NCI-H446 treated with DMSO at 0.1 percent for 48 hours (cell line): ENCODE measurements at regions not wholly inside any gene's neighbourhood (a gene's known extent, or its start where the extent isn't known, plus 50 kb on each side); places are given as distances from the start of the nearest gene placed in this dataset.

Experiments used
- DNase-seq: peaks from one replicate; lab custom pipeline; 2025; lab: John Stamatoyannopoulos, UW

- no peak for DNase-seq
Measured at GRCh38 chr4:180717451-180718033, 1525.7 kb upstream of the TENM3 start.

GRCh38 chr4:180721356-180721755, 1521.8 kb upstream of the TENM3 start:
- DNase-seq: no peak

DNA sequence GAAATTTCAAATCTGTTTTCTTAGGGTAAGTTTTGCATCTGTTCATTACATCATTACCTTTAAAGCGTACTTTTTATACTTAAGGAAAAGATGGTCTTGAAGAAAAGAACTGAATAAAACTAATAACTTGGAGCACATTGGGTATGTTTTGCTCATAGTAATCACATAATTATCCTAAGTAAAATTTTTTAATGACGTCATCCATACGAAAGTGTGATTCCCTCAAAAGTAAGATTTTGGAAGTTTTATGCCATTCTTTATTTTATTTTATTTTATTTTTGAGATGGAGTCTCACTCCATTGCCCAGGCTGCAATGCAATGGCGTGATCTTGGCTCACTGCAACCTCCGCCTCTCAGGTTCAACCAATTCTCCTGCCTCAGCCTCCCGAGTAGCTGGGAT, 1516.6 kb upstream of the TENM3 start:
- no peak for DNase-seq

DNA sequence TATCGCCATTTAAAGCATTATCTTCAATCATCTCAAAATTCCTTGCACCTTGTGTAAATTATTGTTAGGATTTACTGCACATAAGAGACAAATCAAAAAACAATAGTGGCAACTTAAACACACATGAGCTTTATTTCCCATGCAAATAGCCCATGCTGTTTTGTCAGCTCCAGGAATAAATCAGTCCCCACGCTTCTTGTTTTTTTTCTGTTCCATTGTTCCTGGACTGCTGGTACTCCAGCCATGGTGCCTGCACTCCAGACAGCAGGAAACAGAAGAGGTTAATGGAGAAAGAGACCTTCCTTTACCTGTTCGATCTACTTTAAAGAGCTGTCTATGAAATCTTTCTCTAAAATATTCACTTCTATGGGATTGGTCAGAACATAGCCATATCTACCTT, 1515.7 kb upstream of the TENM3 start:
- no peak for DNase-seq

GRCh38 chr4:180734753-180735432, 1508.3 kb upstream of the TENM3 start:
- no peak for DNase-seq

DNA sequence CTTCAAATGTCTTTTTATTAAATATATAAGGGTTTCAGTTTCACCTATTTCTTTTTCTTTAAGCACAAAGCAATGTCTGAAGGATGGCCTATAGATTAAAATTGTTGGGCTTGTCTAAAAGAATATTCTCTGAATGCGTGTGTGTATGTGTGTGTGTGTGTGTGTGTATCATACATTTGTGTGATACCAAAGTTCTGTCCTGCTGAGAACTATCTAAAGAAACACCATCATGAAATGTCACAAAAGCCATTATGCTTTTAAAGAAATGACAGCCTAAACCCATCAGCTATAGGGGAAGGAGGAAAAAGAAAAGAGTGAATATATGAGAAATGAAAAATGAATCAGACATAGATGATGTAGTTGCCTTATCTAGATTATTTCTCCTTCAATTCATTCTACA, 1501.5 kb upstream of the TENM3 start:
- DNase-seq: no peak

- no peak for DNase-seq
Measured at GRCh38 chr4:180745019-180745418, 1498.2 kb upstream of the TENM3 start.

DNA sequence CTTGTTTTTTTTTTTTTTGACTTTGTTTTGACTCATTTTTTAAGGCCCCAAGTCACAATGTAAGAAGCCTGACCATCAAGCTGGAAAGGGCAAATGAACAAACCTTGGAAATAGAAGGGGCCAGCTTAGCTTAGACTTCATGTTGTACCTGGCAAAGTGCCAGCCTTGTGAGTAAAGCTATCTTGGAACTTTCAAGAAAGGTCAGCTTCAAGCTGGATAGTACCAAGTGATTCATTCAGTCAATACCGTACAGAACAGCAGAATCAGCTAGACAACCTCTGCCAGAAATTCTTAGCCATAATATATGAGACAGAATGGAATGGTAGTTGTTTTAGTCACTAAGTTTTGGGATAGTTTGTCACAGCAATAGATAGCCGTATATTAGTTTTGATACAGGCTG, 1492.2 kb upstream of the TENM3 start:
- no peak for DNase-seq

GRCh38 chr4:180757927-180758326, 1485.3 kb upstream of the TENM3 start:
- no peak for DNase-seq

- no peak for DNase-seq
Measured at GRCh38 chr4:180766045-180766444, 1477.2 kb upstream of the TENM3 start.

GRCh38 chr4:180766944-180767729, 1476.1 kb upstream of the TENM3 start:
- no peak for DNase-seq

DNA sequence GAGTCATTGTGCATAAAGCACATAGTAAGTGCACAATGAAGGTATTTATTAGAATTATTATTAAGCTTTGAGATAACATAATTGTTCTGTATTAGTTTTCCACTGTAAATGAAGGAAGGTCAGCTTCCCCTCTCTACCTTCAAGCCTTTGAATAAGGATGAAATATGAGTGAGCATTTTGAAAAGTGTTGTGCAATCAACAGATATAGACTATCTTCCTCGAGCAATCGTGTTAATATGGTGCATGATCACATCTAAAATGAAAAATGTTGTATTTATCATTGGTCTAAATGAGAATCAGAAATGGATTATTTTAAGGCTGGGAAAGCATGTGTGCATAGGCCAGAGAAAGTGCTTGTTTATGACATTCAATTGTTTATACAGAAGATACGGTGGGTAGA, 1474.6 kb upstream of the TENM3 start:
- no peak for DNase-seq

DNA sequence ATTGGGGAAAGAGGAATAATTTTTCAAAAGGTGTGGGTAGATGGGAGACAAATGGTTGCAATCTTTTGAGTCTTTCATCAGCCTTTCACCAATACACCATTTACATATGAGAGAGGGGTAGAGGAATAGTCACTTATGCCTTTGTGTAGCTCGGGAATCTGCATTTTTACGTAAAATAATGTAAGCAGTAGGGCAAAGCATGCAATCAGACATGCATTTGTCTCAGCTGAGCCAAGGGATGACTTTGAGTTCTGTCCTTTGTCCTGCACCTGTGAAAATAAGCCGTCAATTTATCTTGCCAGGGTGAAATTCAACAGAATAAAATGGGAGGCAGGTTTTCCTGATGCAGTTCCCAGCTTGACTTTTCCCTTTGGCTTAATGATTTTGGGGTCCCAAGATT, 1473.4 kb upstream of the TENM3 start:
- DNase-seq: no peak

- no peak for DNase-seq
Measured at GRCh38 chr4:180770265-180770664, 1472.9 kb upstream of the TENM3 start.

- no peak for DNase-seq
Measured at GRCh38 chr4:180784940-180785339, 1458.3 kb upstream of the TENM3 start.

- DNase-seq: no peak
Measured at GRCh38 chr4:180788729-180789128, 1454.5 kb upstream of the TENM3 start.

- no peak for DNase-seq
Measured at GRCh38 chr4:180789929-180790328, 1453.3 kb upstream of the TENM3 start.

DNA sequence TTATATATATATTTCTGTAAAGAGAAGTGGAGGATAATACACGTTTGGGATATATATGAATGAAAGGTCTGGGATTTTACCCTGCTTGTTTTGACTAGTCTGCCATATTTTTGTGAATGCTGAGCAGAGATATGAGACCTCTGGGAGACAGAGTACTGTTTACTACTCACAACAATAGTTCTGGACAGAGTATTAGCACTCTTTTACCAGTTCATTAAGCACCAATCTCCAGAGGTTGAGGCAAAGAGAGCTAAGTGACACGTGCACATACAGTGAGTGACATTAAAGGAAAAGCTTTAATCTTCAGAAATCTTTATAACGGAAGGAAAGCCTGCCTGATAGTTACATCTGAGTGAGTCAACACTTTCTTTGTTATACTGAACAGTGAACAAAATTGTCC, 1452.7 kb upstream of the TENM3 start:
- DNase-seq: no peak

DNA sequence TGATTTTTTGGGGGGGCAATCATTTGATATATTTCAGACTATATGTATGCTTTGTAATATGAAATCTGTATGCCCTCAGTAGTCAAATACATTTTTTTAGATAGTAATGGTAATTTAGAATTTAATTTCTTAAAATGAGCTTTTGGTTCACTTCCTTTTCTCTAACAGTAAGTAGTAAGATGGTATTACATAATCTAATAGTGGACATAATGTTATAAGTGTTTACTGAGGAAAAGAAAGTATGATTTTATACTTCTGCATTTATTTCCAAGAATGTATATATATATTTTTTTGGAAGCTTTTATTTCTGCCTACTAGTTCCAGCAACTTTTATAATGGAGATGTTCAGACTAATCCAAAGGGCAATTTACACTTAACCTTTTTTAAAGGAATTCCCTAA, 1450.7 kb upstream of the TENM3 start:
- DNase-seq: no peak

DNA sequence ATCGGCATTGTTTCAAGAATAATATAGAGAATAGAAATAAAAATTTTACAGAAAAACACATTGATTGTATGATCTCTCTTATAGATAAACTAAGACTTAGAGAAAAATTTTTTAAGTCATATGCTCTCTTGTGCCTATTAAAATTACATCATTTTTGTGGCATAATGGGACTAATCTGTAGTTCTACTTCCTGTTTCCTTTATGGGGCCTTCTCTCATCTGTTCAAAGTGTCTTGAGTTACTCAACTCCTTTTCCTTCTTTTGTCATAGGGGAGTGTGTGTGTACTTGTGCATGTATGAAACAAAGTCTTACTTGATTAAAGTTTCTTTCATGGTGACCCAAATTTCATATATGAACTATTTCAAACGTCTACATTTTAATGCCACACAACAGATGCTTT, 1448.9 kb upstream of the TENM3 start:
- no peak for DNase-seq

GRCh38 chr4:180798036-180798577, 1445.1 kb upstream of the TENM3 start:
- no peak for DNase-seq

DNA sequence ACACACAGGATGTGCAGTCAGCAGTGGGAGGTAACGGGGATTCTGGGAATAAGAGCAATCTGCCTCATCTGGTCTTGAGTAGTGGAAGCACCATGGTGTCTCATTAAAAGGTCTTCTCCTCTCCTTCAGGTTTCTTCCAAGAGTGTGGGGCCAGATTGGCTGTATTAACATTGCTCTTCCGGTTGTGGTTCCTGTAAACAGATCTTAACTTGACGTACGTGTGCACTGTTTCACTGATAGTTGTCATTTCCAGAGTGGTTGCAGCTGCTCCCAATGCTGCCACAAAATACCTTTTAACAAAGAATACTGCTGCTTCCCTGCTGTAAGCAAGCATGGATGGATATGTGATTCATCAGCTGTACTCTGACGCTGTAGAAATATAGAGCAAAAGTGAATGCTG, 1443.4 kb upstream of the TENM3 start:
- DNase-seq: no peak

GRCh38 chr4:180805101-180805500, 1438.1 kb upstream of the TENM3 start:
- no peak for DNase-seq
